ENCODE measurements at regions not wholly inside any gene's neighbourhood (a gene's known extent, or its start where the extent isn't known, plus 50 kb on each side); places are given as distances from the start of the nearest gene placed in this dataset.

DNA sequence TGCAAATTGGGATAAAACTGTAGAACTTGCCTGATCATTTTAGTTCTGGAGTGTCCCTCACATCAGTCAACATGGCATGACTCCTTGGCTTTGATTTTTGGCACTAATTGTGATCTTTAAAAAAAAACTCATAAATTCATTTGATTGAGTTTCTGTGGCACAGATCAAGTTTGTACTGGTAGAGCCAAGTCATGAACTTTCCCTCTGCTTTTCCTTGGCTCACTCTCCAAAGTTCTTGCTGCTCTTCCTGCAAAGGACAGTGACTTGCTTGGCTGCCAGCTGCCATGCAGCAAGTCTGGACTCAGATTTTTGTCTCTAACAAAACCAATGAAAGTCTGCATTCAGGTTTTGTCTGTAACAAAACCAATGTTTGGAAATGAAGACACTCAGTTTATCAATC is 115.5 kb downstream of the RFX6 start:
- Histone ChIP-seq H4K20me1 (ENCODE audit: insufficient read depth, low read length) (no peaks in the 10 kb centered on the region), H3K4me3 (ENCODE audit: low read length) (no peak overlapping the region), H3K36me3 (replicated peaks; ENCODE audit: low read depth, low read length) (no peaks in the 10 kb centered on the region), H3K9ac (ENCODE audit: low read length) (no peak overlapping the region), H3K79me2 (ENCODE audit: low read length) (no peaks in the 10 kb centered on the region), H3K27ac (ENCODE audit: low read length) (no peak overlapping the region), H3K4me1 (ENCODE audit: low read length) (no peaks in the 10 kb centered on the region), H3K4me2 (ENCODE audit: low read length) (no peak overlapping the region), H2AFZ (ENCODE audit: low read depth, low read length) (no peak overlapping the region), H3K9me3 (ENCODE audit: insufficient read depth, low read length) (no peaks in the 10 kb centered on the region), H3K27me3 (ENCODE audit: low read depth, low read length) (no peaks in the 10 kb centered on the region)
- TF ChIP-seq, protein P1, sequence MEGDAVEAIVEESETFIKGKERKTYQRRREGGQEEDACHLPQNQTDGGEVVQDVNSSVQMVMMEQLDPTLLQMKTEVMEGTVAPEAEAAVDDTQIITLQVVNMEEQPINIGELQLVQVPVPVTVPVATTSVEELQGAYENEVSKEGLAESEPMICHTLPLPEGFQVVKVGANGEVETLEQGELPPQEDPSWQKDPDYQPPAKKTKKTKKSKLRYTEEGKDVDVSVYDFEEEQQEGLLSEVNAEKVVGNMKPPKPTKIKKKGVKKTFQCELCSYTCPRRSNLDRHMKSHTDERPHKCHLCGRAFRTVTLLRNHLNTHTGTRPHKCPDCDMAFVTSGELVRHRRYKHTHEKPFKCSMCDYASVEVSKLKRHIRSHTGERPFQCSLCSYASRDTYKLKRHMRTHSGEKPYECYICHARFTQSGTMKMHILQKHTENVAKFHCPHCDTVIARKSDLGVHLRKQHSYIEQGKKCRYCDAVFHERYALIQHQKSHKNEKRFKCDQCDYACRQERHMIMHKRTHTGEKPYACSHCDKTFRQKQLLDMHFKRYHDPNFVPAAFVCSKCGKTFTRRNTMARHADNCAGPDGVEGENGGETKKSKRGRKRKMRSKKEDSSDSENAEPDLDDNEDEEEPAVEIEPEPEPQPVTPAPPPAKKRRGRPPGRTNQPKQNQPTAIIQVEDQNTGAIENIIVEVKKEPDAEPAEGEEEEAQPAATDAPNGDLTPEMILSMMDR (IDR thresholded peaks at IDR 0.05; ENCODE audit: low read depth, low read length): no peak
- TF ChIP-seq EZH2phosphoT487 (IDR thresholded peaks at IDR 0.05; ENCODE audit: low read depth): no peak

DNA sequence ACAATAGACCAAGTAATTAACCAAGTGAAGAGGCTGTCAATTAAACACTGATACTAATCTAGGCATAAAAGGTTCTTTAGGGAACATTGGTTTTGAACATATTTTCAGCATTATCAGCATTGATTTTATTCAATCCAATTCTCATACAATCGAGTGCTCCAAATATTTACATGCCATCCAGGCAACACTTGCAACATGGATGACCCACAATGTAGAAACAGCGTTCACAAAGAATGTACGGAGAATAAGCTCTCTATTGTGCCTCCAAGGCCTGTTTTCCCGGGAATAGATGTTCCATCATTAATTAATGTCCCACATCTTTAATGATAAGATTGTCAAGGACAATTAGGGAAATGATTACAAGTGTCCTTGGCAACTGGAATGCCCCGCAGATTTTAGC is 117.4 kb downstream of the RFX6 start:
- H2AFZ ChIP-seq (ENCODE audit: low read depth, low read length): no peak overlapping the region
- no peaks in the 10 kb centered on the region for H3K36me3 ChIP-seq (replicated peaks; ENCODE audit: low read depth, low read length)
- no peaks in the 10 kb centered on the region for H4K20me1 ChIP-seq (ENCODE audit: insufficient read depth, low read length)
- no peaks in the 10 kb centered on the region for H3K4me1 ChIP-seq (ENCODE audit: low read length)
- H3K9ac ChIP-seq (ENCODE audit: low read length): no peak overlapping the region
- no peak overlapping the region for H3K27ac ChIP-seq (ENCODE audit: low read length)
- no peaks in the 10 kb centered on the region for H3K9me3 ChIP-seq (ENCODE audit: insufficient read depth, low read length)
- H3K4me2 ChIP-seq (ENCODE audit: low read length): no peak overlapping the region
- H3K4me3 ChIP-seq (ENCODE audit: low read length): no peak overlapping the region
- TF ChIP-seq EZH2phosphoT487 (IDR thresholded peaks at IDR 0.05; ENCODE audit: low read depth): no peak
- H3K79me2 ChIP-seq (ENCODE audit: low read length): no peaks in the 10 kb centered on the region
- H3K27me3 ChIP-seq (ENCODE audit: low read depth, low read length): no peaks in the 10 kb centered on the region

DNA sequence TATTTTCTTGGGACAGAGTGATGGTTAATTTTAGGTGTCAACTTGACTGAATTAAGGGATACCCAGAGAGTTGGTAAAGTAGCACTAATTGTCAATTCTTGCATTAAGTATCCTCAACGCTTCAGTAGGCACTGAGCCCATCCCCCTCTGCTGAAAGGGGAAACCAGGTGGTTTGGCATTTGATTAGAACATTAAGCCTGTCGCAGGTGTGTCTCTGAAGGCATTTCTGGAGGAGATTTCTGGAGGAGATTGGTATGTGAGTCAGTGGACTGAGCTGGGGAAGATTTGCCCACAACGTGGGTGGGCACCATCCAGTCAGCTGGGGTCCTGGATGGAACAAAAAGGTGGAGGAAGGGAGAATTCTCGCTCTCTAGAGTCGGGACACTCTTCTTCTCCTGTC is 119.8 kb downstream of the RFX6 start:
- Histone ChIP-seq H3K9me3 (ENCODE audit: insufficient read depth, low read length) (no peaks in the 10 kb centered on the region), H3K36me3 (replicated peaks; ENCODE audit: low read depth, low read length) (no peaks in the 10 kb centered on the region), H4K20me1 (ENCODE audit: insufficient read depth, low read length) (no peaks in the 10 kb centered on the region), H3K27me3 (ENCODE audit: low read depth, low read length) (no peaks in the 10 kb centered on the region), H3K79me2 (ENCODE audit: low read length) (no peaks in the 10 kb centered on the region), H3K4me1 (ENCODE audit: low read length) (no peaks in the 10 kb centered on the region), H3K27ac (ENCODE audit: low read length) (no peak overlapping the region), H3K9ac (ENCODE audit: low read length) (no peak overlapping the region), H3K4me3 (ENCODE audit: low read length) (no peak overlapping the region), H2AFZ (ENCODE audit: low read depth, low read length) (no peak overlapping the region), H3K4me2 (ENCODE audit: low read length) (no peak overlapping the region)
- no peak for TF ChIP-seq EZH2phosphoT487 (IDR thresholded peaks at IDR 0.05; ENCODE audit: low read depth)
- TF ChIP-seq, protein P1 (IDR thresholded peaks at IDR 0.05; ENCODE audit: low read depth, low read length): no peak

DNA sequence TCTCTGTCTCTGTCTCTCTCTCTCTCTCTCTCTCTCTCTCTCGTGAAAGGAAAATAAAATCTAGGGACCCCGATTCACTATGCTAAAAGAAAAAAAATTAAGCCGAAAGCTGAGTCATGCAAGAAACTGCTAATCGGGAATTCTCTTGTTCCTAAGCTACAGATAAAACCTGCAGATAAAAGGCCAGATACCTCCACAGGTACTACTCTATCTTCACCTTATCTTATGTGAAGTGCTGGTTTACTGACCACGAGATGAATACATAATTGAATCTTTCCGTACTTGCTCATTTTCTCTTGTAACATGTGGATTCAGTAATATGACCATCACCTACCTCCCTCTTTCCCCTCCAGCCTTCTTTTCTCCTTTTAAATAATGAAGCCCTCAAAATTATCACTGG is 120.5 kb downstream of the RFX6 start:
- Histone ChIP-seq H3K4me1 (ENCODE audit: low read length) (no peaks in the 10 kb centered on the region), H4K20me1 (ENCODE audit: insufficient read depth, low read length) (no peaks in the 10 kb centered on the region), H3K27ac (ENCODE audit: low read length) (no peak overlapping the region), H2AFZ (ENCODE audit: low read depth, low read length) (no peak overlapping the region), H3K4me3 (ENCODE audit: low read length) (no peak overlapping the region), H3K36me3 (replicated peaks; ENCODE audit: low read depth, low read length) (no peaks in the 10 kb centered on the region), H3K4me2 (ENCODE audit: low read length) (no peak overlapping the region), H3K27me3 (ENCODE audit: low read depth, low read length) (no peaks in the 10 kb centered on the region), H3K9me3 (ENCODE audit: insufficient read depth, low read length) (no peaks in the 10 kb centered on the region), H3K79me2 (ENCODE audit: low read length) (no peaks in the 10 kb centered on the region), H3K9ac (ENCODE audit: low read length) (no peak overlapping the region)
- no peak for TF ChIP-seq EZH2phosphoT487 (IDR thresholded peaks at IDR 0.05; ENCODE audit: low read depth)
- TF ChIP-seq, protein P1 (IDR thresholded peaks at IDR 0.05; ENCODE audit: low read depth, low read length): no peak

DNA sequence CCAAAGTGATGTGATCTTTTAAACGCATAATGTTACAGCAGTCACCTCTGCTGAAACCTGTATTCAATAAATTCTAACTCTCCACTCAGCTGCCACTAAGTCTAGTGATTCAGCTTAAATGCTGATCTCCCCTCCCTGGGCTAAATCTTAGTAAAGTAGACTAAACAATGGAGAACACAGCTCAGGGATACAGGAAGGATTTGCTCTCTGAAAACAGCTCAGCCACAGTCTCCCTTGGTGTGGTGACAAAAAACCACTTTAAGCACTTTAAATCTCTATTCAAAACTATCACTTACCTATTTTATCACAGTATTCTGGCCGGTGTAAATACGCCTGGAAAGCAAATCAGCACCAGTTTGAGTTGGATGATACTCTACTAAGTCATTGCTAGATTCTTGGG is 130.6 kb downstream of the RFX6 start:
- Histone ChIP-seq H3K9ac (ENCODE audit: low read length) (no peak overlapping the region), H3K4me2 (ENCODE audit: low read length) (no peak overlapping the region), H3K36me3 (replicated peaks; ENCODE audit: low read depth, low read length) (no peaks in the 10 kb centered on the region), H3K27me3 (ENCODE audit: low read depth, low read length) (no peaks in the 10 kb centered on the region), H4K20me1 (ENCODE audit: insufficient read depth, low read length) (no peaks in the 10 kb centered on the region), H3K4me1 (ENCODE audit: low read length) (peaks cover 24% of the 10 kb centered on the region), H3K9me3 (ENCODE audit: insufficient read depth, low read length) (no peaks in the 10 kb centered on the region), H2AFZ (ENCODE audit: low read depth, low read length) (no peak overlapping the region), H3K4me3 (ENCODE audit: low read length) (no peak overlapping the region), H3K27ac (ENCODE audit: low read length) (no peak overlapping the region), H3K79me2 (ENCODE audit: low read length) (no peaks in the 10 kb centered on the region)
- TF ChIP-seq EZH2phosphoT487 (IDR thresholded peaks at IDR 0.05; ENCODE audit: low read depth): no peak
- TF ChIP-seq, protein P1 (IDR thresholded peaks at IDR 0.05; ENCODE audit: low read depth, low read length): no peak
